Urinary bladder (tissue), 3 donors: ENCODE measurements at regions not wholly inside any gene's neighbourhood (a gene's known extent, or its start where the extent isn't known, plus 50 kb on each side); places are given as distances from the start of the nearest gene placed in this dataset.
"Not testable (repeated sequence)": the region's sequence is repeated elsewhere in the genome, so short reads cannot be mapped to it uniquely, and the experiment has no call there.

Experiments
- DNase-seq: peaks from one replicate; pipeline ENCODE4 v3.0.0-alpha.2; 2015; ENCODE audit errors: extremely low spot score
- H3K27ac ChIP-seq: one replicate; pipeline ENCODE4 v1.5.1; 2013; ENCODE audit warnings: low read depth, mild to moderate bottlenecking, moderate library complexity
- H3K36me3 ChIP-seq: one replicate; pipeline ENCODE4 v1.6.1; 2013; ENCODE audit warnings: mild to moderate bottlenecking, moderate library complexity; ENCODE audit not compliant: insufficient read depth
- H3K4me1 ChIP-seq: one replicate; pipeline ENCODE4 v1.6.1; 2013; ENCODE audit warnings: mild to moderate bottlenecking, moderate library complexity; ENCODE audit not compliant: insufficient read depth
- H3K4me3 ChIP-seq: one replicate; pipeline ENCODE4 v1.5.1; 2013; ENCODE audit warnings: low read depth, low read length
- WGBS: extraction: QIAGEN DNeasy Blood & Tissue Kit; methylation state at CpG from one replicate; pipeline ENCODE4 v1.1.7; 2013; 5-methylcytosine and 5-hydroxymethylcytosine counted together
- donor health status: healthy with polysubstance abuse.
- donor health status: healthy.

DNA sequence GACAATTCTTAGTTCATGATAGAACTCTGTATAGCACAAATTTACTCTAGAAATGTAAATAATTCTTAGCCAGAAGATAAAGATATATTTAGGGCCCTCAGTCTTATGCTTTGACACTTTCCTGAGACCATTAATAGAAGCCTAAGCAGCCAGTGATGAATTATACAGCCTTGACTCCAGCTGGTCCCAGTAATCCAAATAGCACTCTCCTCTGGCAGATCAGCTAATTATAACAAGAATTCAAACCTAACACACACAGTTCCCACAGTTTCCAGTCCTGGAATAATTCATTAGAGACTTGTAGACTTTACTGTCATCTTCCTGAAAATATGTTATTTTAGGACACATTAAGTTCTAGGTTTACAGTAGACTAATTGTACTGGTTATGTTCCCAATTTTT is 50.4 kb downstream of the SHOC1 start:
- no peak for DNase-seq
- no peaks in the 10 kb centered on the region for H3K36me3 ChIP-seq
- H3K4me3 ChIP-seq = no peak overlapping the region
- no peak overlapping the region for H3K27ac ChIP-seq
- H3K4me1 ChIP-seq = no peaks in the 10 kb centered on the region

DNA sequence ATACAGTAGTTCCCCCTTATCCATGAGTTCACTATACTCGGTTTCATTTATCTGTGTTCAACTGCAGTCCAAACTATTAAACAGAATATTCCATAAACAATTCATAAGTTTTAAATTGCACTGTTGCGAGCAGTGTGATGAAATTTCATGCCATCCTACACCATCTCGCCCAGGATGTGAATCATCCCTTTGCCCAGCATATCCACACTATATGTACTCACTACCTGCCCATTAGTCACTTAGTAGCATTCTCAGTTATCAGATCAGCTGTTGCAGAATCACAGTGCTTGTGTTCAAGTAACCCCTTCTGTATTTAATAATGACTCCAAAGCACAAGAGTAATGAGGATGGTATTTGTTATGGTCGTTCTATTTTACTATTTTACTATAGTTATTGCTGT is 51.5 kb downstream of the SHOC1 start:
- Histone ChIP-seq H3K4me3 (no peak overlapping the region), H3K4me1 (no peaks in the 10 kb centered on the region), H3K36me3 (no peaks in the 10 kb centered on the region), H3K27ac (no peak overlapping the region)
- 34% methylated on average over 4 of the region's 4 CpGs for WGBS
- DNase-seq = no peak

DNA sequence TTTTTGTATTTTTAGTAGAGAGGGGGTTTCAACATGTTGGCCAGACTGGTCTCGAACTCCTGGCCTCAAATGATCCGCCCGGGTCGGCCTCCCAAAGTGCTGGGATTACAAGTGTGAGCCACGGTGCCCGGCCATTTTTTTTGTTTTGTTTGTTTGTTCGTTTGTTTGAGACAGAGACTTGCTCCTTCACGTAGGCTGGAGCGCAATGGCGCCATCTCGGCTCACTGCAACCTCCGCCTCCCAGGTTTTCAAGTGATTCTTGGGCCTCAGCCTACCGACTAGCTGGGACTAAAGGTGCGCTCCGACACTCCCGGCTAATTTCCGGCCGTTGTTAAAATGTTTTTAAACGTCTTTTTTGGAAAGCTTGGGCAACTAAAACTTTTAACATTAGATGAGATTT is 54.0 kb downstream of the SHOC1 start:
- Histone ChIP-seq H3K4me3 (no peak overlapping the region), H3K36me3 (no peaks in the 10 kb centered on the region), H3K4me1 (no peaks in the 10 kb centered on the region), H3K27ac (no peak overlapping the region)
- 96% methylated on average over 19 of the region's 19 CpGs for WGBS
- no peak for DNase-seq

GRCh38 chr9:111736714-111737113 is 58.0 kb downstream of the SHOC1 start:
- no peaks in the 10 kb centered on the region for H3K4me1 ChIP-seq
- no peaks in the 10 kb centered on the region for H3K36me3 ChIP-seq
- DNase-seq = no peak
- H3K4me3 ChIP-seq = no peak overlapping the region
- no peak overlapping the region for H3K27ac ChIP-seq

DNA sequence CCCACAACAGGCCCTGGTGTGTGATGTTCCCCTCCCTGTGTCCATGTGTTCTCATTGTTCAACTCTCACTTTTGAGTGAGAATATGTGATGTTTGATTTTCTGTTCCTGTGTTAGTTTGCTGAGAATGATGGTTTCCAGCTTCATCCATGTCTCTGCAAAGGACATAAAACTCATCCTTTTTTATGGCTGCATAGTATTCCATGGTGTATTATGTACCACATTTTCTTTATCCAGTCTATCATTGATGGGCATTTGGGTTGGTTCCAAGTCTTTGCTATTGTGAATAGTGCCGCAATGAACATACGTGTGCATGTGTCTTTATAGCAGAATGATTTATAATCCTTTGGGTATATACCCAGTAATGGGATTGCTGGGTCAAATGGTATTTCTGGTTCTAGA is 59.4 kb downstream of the SHOC1 start:
- not testable (repeated sequence) for H3K27ac ChIP-seq, DNase-seq, H3K36me3 ChIP-seq, H3K4me3 ChIP-seq, H3K4me1 ChIP-seq
- WGBS = 87% methylated on average over 2 of the region's 2 CpGs

GRCh38 chr9:111731928-111732327 is 62.8 kb downstream of the SHOC1 start:
- Histone ChIP-seq H3K27ac (no peak overlapping the region), H3K36me3 (no peaks in the 10 kb centered on the region), H3K4me3 (no peak overlapping the region), H3K4me1 (no peaks in the 10 kb centered on the region)
- DNase-seq = no peak

GRCh38 chr9:111730937-111731567 is 63.7 kb downstream of the SHOC1 start:
- Histone ChIP-seq H3K27ac (no peak overlapping the region), H3K36me3 (no peaks in the 10 kb centered on the region), H3K4me3 (no peak overlapping the region), H3K4me1 (no peaks in the 10 kb centered on the region)
- 74% methylated on average over 3 of the region's 3 CpGs for WGBS
- no peak for DNase-seq

DNA sequence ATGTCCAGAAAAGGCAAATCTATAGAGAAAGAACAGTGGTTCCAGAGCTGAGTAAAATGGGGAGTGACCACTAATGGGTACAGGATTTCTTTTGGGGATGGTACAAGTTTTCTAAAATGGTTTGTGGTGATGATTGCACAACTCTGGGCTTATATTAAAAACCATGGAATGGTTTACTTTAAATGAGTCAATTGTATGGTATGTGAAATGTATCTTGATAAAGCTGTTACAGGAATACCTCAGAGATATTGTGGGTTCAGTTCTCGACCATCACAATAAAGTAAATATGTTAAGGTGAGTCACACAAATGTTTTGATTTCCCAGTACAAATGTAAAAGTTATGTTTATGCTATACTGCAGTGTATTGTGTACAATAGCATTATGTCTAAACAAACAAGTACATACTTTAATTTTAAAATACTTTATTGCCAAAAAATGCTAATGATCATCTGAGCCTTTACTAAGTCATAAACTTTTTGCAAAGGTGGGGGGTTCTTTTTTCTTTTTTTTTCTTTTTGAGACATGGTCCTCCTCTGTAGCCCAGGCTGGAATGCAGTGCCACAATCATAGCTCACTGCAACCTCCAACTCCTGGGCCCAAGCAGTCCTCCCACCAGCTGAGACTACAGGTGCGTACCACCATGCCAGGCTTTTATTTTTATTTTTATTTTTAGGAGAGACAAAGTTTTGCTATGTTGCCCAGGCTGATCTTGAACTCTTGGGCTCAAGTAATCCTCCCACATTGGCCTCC is 65.9 kb downstream of the SHOC1 start:
- 77% methylated on average over 2 of the region's 2 CpGs for WGBS
- no peaks in the 10 kb centered on the region for H3K36me3 ChIP-seq
- H3K4me3 ChIP-seq = no peak overlapping the region
- peak; percentile 3 for DNase-seq
- no peak overlapping the region for H3K27ac ChIP-seq
- no peaks in the 10 kb centered on the region for H3K4me1 ChIP-seq

DNA sequence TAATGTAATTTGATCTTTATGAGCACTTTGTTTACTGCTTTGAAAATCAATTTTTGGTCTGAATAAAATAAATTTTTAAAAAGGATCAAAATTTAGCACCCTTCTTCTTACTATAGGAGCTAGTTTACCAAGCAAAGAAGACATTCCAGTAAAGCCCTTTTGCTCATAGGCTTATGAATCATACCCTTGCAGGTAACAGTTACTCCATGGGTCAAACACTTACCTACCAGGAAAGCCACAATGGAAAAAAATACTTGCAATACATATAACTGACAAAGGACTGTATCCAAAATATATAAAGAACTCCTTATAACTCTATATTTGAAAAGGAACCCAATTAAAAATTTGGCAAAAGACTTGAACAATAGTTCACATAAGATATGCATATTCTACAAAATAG is 66.6 kb downstream of the SHOC1 start:
- no peak for DNase-seq

GRCh38 chr9:111726949-111727348 is 65.5 kb downstream of the GNG10 start:
- Histone ChIP-seq H3K4me3 (no peak overlapping the region), H3K36me3 (no peaks in the 10 kb centered on the region), H3K4me1 (no peaks in the 10 kb centered on the region), H3K27ac (no peak overlapping the region)
- no peak for DNase-seq

More for the DNA sequence above, 66.6 kb downstream of the SHOC1 start:
- H3K36me3 ChIP-seq = no peaks in the 10 kb centered on the region
- no peak overlapping the region for H3K4me3 ChIP-seq
- no peak overlapping the region for H3K27ac ChIP-seq
- H3K4me1 ChIP-seq = no peaks in the 10 kb centered on the region

DNA sequence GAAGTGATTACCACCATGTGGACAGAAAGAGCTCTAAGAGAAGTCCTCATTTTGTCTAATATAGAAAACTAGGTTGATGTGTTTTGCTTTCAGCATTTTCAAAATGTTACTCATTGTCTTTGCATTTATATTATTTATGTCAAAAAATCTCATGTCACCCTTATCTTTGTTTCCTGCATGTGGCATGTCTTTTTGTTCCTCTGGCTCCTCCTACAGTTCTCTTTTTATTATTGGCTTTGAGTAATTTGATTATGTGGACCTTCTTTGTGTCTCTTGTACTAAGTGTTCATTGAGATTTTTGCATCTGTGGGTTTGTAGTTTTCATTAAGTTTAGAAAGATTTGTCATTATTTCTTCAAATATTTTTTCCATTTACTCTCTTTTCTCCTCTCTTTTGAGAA is 58.8 kb downstream of the GNG10 start:
- Histone ChIP-seq H3K27ac (no peak overlapping the region), H3K4me3 (no peak overlapping the region), H3K4me1 (no peaks in the 10 kb centered on the region), H3K36me3 (no peaks in the 10 kb centered on the region)
- DNase-seq = no peak
